ENCODE measurements at regions not wholly inside any gene's neighbourhood (a gene's known extent, or its start where the extent isn't known, plus 50 kb on each side); places are given as distances from the start of the nearest gene placed in this dataset.
"Not testable (repeated sequence)": the region's sequence is repeated elsewhere in the genome, so short reads cannot be mapped to it uniquely, and the experiment has no call there.

GRCh38 chr10:78467496-78468106 lies 433.9 kb downstream of the RPS24 start:
- no peak for DNase-seq (ENCODE audit: low read depth in 2 of 2, low spot score in 1 of 2)

- DNase-seq (ENCODE audit: low read depth in 2 of 2, low spot score in 1 of 2) = not testable (repeated sequence)
Observed at GRCh38 chr10:78468731-78469130, 435.1 kb downstream of the RPS24 start.

DNA sequence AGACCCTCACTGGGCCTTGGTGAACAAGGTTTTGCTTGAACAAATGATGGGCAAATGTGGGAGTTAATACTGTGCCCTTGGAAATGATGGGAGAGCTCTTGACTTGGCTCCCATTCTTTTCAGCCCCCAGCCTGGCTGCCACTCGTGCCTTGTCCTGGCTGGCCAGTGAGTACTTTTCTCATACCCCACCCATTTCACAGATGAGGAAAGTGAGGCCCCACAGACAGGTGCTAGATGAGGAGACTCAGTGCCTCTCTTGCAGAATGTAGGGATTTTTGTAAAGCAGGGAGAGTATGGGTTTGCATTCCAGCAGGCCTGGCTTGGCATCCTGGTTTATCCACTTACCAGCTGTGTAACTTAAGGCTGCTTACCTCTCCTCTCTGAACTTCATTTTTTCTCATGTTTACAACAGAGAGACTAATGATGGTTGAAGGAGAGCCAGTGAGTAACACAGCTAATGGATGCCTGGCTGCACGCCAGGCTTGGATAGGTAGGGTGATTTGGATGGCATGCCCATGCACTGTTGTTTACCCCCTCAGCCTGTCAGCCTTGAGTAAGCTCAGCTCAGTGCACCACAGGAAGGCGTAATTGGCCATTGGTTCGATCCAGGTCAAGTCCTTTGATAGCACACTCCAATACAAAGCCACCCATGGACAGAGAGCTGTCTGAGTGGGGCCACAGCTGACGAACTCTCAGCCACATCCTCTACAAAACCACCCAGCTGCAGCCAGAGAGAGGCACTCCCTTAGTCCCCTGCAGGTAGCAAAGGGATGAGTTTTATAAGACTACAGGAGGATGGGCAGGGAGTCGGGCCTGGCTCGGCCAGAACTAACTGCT lies 436.8 kb downstream of the RPS24 start:
- no peak for DNase-seq (ENCODE audit: low read depth in 2 of 2, low spot score in 1 of 2)

DNA sequence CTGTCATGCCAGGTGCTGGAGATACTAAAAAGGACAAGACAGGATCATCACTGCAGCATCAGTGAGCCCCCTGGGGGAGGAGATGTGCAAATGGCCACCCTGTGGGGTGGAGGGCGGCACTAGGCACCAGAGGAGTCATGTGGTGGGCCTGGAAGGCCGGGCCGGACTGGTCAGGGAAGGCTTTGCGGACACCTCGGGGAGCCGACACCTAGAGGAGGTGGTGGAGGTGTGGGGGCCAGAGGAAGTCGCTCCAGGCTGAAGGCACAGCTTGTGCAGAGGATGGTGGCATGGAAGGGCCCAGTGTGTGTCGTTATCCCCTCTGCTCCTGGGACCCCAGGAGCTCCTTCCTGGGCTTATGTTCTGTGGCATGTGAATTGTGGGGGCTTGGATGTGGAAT lies 437.7 kb downstream of the RPS24 start:
- no peak for DNase-seq (ENCODE audit: low read depth in 2 of 2, low spot score in 1 of 2)

DNA sequence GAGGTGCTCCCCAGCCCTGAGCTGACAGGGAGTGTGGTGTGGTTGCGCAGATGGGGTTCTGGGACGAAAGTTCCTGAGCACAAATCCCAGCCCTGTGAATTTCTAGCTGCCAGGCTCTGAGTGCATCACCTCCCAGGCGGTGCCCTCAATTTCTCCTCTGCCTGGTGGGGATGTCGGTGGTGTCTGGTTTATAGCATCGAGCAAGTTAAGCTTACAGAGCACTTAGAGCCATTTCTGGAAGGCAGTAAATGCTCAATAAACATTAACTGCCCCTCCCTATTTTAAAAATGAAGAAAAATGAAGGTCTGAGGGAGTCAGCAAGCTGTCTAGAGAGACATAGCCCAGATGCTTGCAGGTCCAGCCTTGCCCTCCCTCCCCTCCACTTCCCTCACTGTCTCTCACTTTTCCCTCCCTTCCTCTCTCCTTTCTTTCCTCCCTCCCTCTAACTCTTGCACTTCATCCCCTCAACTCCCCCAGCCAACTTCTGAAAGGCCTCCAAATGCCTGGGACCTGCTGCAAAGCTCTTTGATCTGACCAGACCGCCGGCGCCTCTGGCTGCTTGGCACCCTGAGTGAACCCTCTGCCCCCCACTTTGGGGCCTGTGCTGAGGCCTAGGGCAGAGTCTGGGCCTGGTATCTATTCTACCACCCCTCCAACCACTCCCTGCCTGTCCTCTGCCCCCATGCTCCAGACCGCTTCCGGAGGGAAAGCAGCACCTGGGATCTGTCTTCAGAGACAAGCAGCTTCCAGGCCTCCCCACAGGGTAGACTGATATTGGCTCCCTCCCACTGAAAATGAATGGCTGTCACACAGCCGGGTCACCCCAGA lies 438.3 kb downstream of the RPS24 start:
- no peak for DNase-seq (ENCODE audit: low read depth in 2 of 2, low spot score in 1 of 2)

- DNase-seq (ENCODE audit: low read depth in 2 of 2, low spot score in 1 of 2) = no peak
Observed at GRCh38 chr10:78472551-78472890, 438.9 kb downstream of the RPS24 start.

- DNase-seq (ENCODE audit: low read depth in 2 of 2, low spot score in 1 of 2) = no peak
Observed at GRCh38 chr10:78473006-78473405, 439.3 kb downstream of the RPS24 start.

DNA sequence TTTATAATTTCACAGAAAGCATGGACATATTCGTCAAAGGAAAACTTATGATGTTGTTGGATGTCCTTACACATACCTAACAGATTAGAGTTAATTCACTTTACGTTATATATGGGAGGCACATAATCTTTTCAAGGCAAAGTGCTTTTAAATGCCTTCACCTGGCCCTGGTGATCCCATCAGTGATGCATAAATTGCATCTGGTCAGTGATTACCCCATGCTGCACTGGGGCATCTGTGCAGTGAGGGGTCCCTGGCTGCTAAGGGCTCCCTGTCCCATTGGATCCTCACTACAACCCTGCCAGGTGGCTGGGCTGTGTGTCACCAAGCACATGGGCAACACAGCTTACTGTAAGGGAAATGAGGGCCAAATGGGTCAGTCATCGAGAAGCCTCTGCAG lies 441.1 kb downstream of the RPS24 start:
- DNase-seq (ENCODE audit: low read depth in 2 of 2, low spot score in 1 of 2) = no peak

- DNase-seq (ENCODE audit: low read depth in 2 of 2, low spot score in 1 of 2) = no peak
Observed at GRCh38 chr10:78475437-78475836, 441.8 kb downstream of the RPS24 start.

DNA sequence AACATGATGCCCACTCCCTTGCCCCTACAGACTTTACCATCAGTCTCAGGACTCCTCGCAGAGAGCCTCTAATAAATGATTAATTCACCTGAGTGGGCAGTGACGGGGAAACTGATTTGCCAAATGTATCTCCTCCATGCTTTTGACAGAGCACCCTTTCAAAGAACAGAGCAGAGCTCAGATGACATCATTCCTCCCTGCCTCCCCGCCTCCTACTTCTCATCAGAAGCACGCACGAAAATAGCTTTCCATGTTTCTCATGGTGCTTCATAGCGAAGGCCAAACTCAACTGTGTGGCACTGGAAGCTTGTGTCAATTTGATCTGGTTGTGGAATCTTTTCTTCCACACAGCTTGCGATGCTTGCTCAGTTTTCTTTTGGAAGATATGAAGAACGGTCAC lies 442.5 kb downstream of the RPS24 start:
- DNase-seq (ENCODE audit: low read depth in 2 of 2, low spot score in 1 of 2) = no peak

GRCh38 chr10:78476844-78477243 lies 443.2 kb downstream of the RPS24 start:
- no peak for DNase-seq (ENCODE audit: low read depth in 2 of 2, low spot score in 1 of 2)

DNA sequence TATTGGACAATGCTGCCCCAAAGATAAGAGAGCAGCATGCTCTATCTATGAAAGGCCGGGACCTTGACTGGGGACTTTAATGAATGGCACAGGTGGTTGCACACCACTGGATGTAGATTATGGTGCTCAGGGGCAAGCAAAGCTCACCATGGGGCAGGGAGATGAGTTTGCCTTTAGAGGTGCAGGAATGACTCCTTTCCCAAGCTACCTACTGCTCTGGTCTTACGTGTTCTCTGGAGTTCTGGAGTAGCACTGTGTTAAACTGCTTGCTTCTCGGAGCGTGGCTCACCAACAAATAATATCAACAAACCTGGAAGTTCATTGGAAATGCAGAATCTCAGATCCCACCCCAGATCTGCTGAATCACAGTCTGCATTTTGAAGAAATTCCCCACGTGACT lies 445.3 kb downstream of the RPS24 start:
- no peak for DNase-seq (ENCODE audit: low read depth in 2 of 2, low spot score in 1 of 2)

- no peak for DNase-seq (ENCODE audit: low read depth in 2 of 2, low spot score in 1 of 2)
Observed at GRCh38 chr10:78479467-78479866, 445.8 kb downstream of the RPS24 start.

DNA sequence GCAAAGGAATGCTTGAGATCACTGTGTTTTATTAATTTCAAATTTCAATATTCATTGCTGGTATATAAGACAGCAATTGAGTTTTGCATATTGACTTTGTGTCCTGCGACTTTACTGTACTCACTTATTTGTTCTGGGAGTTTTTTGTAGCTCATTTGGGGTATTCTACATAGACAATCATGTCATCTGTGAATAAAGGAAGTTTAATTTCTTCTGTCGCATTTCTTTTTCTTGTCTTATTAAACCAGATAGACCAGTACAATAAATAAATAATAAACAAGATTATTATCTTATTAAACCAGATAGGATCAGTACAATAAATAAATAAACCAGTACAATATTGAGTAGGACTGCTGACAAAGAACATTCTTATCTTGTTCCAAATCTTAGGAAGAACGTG lies 448.2 kb downstream of the RPS24 start:
- DNase-seq (ENCODE audit: low read depth in 2 of 2, low spot score in 1 of 2) = no peak

GRCh38 chr10:78483641-78484040 lies 450.0 kb downstream of the RPS24 start:
- DNase-seq (ENCODE audit: low read depth in 2 of 2, low spot score in 1 of 2) = no peak

DNA sequence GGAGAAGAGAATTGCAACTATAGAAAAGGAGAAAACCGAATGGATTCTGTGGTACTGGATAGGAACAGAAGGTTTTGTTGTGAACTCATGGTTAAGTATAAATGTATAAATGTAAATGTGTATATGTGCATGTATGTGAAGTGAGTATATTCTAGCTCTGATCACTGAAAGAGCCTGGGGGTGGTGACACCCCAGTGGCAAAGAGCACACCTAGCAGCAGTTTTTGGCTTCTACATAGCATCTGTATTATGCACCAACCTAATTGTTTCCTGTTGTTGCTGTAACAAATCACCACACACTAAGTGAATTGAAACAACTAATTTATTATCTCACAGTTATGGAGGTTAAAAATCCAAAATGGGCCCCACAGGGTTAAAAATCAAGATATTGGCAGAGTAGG lies 455.4 kb downstream of the RPS24 start:
- no peak for DNase-seq (ENCODE audit: low read depth in 2 of 2, low spot score in 1 of 2)

DNA sequence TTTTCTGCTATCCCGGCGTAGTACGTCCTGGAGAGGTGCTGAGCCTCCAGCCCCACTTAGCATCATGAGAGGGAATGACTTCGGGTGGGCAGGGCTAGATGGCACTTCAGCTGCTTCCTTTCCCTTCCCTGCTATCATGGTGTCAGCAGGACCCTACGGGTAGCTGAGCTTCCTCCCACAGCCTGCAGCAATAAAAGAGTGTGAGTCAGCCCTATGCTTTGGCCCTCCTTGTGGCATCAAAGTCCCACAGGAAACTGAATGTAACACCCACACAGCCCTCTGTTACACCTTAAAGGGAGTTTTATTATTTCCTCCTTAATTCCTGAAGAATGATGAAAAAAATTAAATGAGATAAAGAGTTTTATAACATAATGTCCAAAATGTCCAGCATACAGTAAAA lies 458.1 kb downstream of the RPS24 start:
- no peak for DNase-seq (ENCODE audit: low read depth in 2 of 2, low spot score in 1 of 2)

DNA sequence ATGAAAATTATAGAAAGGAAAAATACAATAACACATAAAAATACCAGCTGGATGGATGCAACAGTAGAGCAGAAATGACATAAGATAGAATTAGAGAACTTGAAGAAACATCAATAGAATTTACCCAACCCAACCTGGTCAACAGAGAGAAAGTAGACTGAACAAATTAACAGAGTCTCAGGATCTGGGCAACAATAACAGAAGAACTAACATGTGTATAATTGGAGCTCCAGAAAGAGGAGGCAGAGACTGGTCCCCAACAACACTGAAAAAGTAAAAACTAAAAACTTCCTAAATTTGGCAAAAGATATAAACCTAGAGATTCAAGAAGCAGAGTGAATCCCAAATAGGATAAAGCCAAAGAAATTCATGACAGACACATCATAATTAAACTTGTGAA lies 458.8 kb downstream of the RPS24 start:
- no peak for DNase-seq (ENCODE audit: low read depth in 2 of 2, low spot score in 1 of 2)

GRCh38 chr10:78494179-78494578 lies 460.5 kb downstream of the RPS24 start:
- no peak for DNase-seq (ENCODE audit: low read depth in 2 of 2, low spot score in 1 of 2)

DNA sequence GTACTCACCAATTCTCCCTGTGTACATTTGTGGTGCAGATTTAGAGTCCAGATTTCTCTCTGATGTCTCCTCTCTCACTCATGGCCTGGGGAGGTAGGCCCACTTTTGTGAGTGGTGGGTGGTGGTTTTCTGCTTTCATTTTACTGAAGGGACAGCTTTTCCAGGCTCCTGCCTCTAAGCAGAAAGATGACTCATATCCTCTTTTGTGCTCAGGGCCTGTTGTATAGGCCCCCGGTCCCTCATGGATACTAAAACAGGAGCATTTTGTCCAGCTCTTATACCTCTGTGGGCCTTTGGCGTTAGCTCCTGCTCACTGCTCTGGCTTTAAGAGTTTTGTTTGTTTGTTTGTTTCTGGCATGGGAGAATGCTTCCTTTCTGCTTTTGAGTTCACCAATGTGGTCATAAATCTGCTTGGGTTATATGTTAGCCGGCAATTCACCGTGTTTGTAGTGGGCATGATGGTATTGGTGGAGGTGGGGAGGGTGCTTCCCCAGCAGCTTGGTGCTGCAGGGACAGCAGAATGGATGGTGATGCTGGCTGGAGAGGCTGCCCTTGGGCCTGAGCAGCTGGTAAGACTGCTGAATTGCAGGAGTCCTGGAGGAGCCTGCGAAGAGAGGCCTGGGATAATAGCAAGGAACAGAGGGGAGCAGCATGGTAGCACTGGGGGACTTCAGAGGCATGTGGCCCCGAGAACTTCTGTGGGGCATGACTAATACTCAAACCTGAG lies 468.7 kb downstream of the RPS24 start:
- DNase-seq (ENCODE audit: low read depth in 2 of 2, low spot score in 1 of 2) = no peak

GRCh38 chr10:78504181-78504580 lies 470.5 kb downstream of the RPS24 start:
- DNase-seq (ENCODE audit: low read depth in 2 of 2, low spot score in 1 of 2) = no peak
